ENCODE measurements at regions not wholly inside any gene's neighbourhood (a gene's known extent, or its start where the extent isn't known, plus 50 kb on each side); places are given as distances from the start of the nearest gene placed in this dataset.
"Not testable (repeated sequence)": the region's sequence is repeated elsewhere in the genome, so short reads cannot be mapped to it uniquely, and the experiment has no call there.

GRCh38 chr3:35224565-35225295 lies 414.6 kb upstream of the ARPP21 start:
- CTCF ChIA-PET (ENCODE audit: partially characterized antibody) = no interaction called here
- Mint-ChIP-seq H3K27me3 (no peaks in the 10 kb centered on the region), H3K27ac (peak overlapping the region in 1 of 7 donors; percentile 35), H3K9me3 (peaks cover 0 to 17% (median 6%) of the 10 kb centered on the region in 8 donors), H3K4me1 (no peaks in the 10 kb centered on the region), H3K4me3 (no peak overlapping the region), H3K36me3 (no peaks in the 10 kb centered on the region)
- H3K4me1 ChIP-seq (ENCODE audit: insufficient read depth, low read length) = no peaks in the 10 kb centered on the region
- POLR2A ChIA-PET (ENCODE audit: partially characterized antibody) = no interaction called here
- intact Hi-C loops (cut with micrococcal nuclease) = no loop called here
- H3K4me3 ChIP-seq (ENCODE audit: low read length in 2 of 2) = no peak overlapping the region
- no peaks in the 10 kb centered on the region for H3K27me3 ChIP-seq (ENCODE audit: insufficient read depth, low read length)
- H3K9me3 ChIP-seq (ENCODE audit: control insufficient read depth in 1 of 2, low read length in 2 of 2) = no peaks in the 10 kb centered on the region
- H3K36me3 ChIP-seq (ENCODE audit: insufficient read depth, low read length) = no peaks in the 10 kb centered on the region
- DNase-seq = no peak
- H3K27ac ChIP-seq (ENCODE audit: low read depth, low read length) = no peak overlapping the region

DNA sequence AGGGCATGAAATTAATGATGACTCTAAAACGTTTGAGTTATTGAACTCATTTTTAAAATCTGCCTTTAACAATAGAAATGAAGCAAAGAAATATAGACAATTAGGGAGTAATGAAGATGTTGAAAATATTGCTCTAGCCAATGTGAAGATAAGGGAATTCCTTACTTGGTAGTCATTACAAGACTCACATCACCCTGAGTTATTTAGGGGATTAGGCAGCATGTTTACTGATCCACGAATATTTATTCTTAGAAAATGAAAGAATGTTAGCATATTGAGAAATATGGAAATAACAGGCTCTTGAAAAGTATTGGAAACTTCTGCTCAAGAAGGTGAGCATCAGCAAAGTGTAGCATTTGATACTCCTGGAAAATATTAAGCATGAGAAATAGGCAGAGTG lies 398.1 kb upstream of the ARPP21 start:
- ChIA-PET CTCF (ENCODE audit: partially characterized antibody) (no interaction called here), POLR2A (ENCODE audit: partially characterized antibody) (no interaction called here)
- no peaks in the 10 kb centered on the region for H3K36me3 ChIP-seq (ENCODE audit: insufficient read depth, low read length)
- peaks cover 0 to 8% (median 4%) of the 10 kb centered on the region in 8 donors for H3K9me3 Mint-ChIP-seq
- H3K27me3 ChIP-seq (ENCODE audit: insufficient read depth, low read length) = no peaks in the 10 kb centered on the region
- intact Hi-C loops (cut with micrococcal nuclease) = no loop called here
- no peaks in the 10 kb centered on the region for H3K4me1 ChIP-seq (ENCODE audit: insufficient read depth, low read length)
- DNase-seq = no peak
- no peak overlapping the region for H3K27ac Mint-ChIP-seq
- no peaks in the 10 kb centered on the region for H3K9me3 ChIP-seq (ENCODE audit: control insufficient read depth in 1 of 2, low read length in 2 of 2)
- no peak overlapping the region for H3K27ac ChIP-seq (ENCODE audit: low read depth, low read length)
- no peak overlapping the region for H3K4me3 ChIP-seq (ENCODE audit: low read length in 2 of 2)
- no peak overlapping the region for H3K4me3 Mint-ChIP-seq
- no peaks in the 10 kb centered on the region for H3K36me3 Mint-ChIP-seq
- H3K27me3 Mint-ChIP-seq = no peaks in the 10 kb centered on the region
- H3K4me1 Mint-ChIP-seq = no peaks in the 10 kb centered on the region

- Histone ChIP-seq H3K4me1 (ENCODE audit: insufficient read depth, low read length) (no peaks in the 10 kb centered on the region), H3K4me3 (ENCODE audit: low read length in 2 of 2) (no peak overlapping the region), H3K27ac (ENCODE audit: low read depth, low read length) (no peak overlapping the region), H3K9me3 (ENCODE audit: control insufficient read depth in 1 of 2, low read length in 2 of 2) (no peaks in the 10 kb centered on the region), H3K27me3 (ENCODE audit: insufficient read depth, low read length) (no peaks in the 10 kb centered on the region), H3K36me3 (ENCODE audit: insufficient read depth, low read length) (no peaks in the 10 kb centered on the region)
- Mint-ChIP-seq H3K9me3 (peaks cover 0 to 13% (median 4%) of the 10 kb centered on the region in 8 donors), H3K27me3 (no peaks in the 10 kb centered on the region), H3K27ac (no peak overlapping the region), H3K4me1 (no peaks in the 10 kb centered on the region), H3K36me3 (no peaks in the 10 kb centered on the region), H3K4me3 (no peak overlapping the region)
- intact Hi-C loops (cut with micrococcal nuclease) = no loop called here
- DNase-seq = no peak
- CTCF ChIA-PET (ENCODE audit: partially characterized antibody) = no interaction called here
- POLR2A ChIA-PET (ENCODE audit: partially characterized antibody) = no interaction called here
Measured at GRCh38 chr3:35254917-35255316, 384.4 kb upstream of the ARPP21 start.

DNA sequence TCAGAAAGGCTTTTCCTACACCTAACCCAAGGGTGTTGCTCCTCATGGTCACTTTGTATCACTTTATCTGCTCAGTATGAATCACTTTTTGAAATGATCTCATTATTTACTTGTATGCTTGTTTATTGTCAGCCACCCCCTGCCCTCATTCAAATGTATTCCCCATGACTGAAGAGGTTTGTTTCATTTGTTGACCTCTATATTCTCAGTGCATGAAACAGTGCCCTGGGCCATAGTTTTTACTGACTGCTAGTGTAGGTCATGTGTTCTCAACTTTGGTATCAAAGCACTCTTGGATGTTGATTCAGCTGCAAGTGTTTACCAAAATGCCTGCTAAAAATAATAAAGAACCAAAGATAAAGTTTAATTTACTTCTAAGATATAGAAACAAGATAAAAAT lies 381.7 kb upstream of the ARPP21 start:
- Histone ChIP-seq H3K4me3 (ENCODE audit: low read length in 2 of 2) (no peak overlapping the region), H3K36me3 (ENCODE audit: insufficient read depth, low read length) (no peaks in the 10 kb centered on the region), H3K9me3 (ENCODE audit: control insufficient read depth in 1 of 2, low read length in 2 of 2) (no peaks in the 10 kb centered on the region), H3K27ac (ENCODE audit: low read depth, low read length) (no peak overlapping the region), H3K27me3 (ENCODE audit: insufficient read depth, low read length) (no peaks in the 10 kb centered on the region), H3K4me1 (ENCODE audit: insufficient read depth, low read length) (no peaks in the 10 kb centered on the region)
- ChIA-PET CTCF (ENCODE audit: partially characterized antibody) (no interaction called here), POLR2A (ENCODE audit: partially characterized antibody) (no interaction called here)
- no peaks in the 10 kb centered on the region for H3K4me1 Mint-ChIP-seq
- H3K4me3 Mint-ChIP-seq = no peak overlapping the region
- H3K36me3 Mint-ChIP-seq = no peaks in the 10 kb centered on the region
- intact Hi-C loops (cut with micrococcal nuclease) = no loop called here
- H3K9me3 Mint-ChIP-seq = peaks cover 0 to 14% (median 5%) of the 10 kb centered on the region in 8 donors
- DNase-seq = no peak
- H3K27me3 Mint-ChIP-seq = no peaks in the 10 kb centered on the region
- no peak overlapping the region for H3K27ac Mint-ChIP-seq

- Histone ChIP-seq H3K4me3 (ENCODE audit: low read length in 2 of 2) (no peak overlapping the region), H3K27ac (ENCODE audit: low read depth, low read length) (no peak overlapping the region), H3K27me3 (ENCODE audit: insufficient read depth, low read length) (no peaks in the 10 kb centered on the region), H3K36me3 (ENCODE audit: insufficient read depth, low read length) (no peaks in the 10 kb centered on the region), H3K9me3 (ENCODE audit: control insufficient read depth in 1 of 2, low read length in 2 of 2) (no peaks in the 10 kb centered on the region), H3K4me1 (ENCODE audit: insufficient read depth, low read length) (no peaks in the 10 kb centered on the region)
- Mint-ChIP-seq H3K9me3 (peaks cover 0 to 8% (median 3%) of the 10 kb centered on the region in 8 donors), H3K4me3 (no peak overlapping the region), H3K4me1 (no peaks in the 10 kb centered on the region), H3K27me3 (no peaks in the 10 kb centered on the region), H3K36me3 (no peaks in the 10 kb centered on the region), H3K27ac (no peak overlapping the region)
- no peak for DNase-seq
- CTCF ChIA-PET (ENCODE audit: partially characterized antibody) = no interaction called here
- intact Hi-C loops (cut with micrococcal nuclease) = no loop called here
- POLR2A ChIA-PET (ENCODE audit: partially characterized antibody) = no interaction called here
Measured at GRCh38 chr3:35262406-35262805, 376.9 kb upstream of the ARPP21 start.

DNA sequence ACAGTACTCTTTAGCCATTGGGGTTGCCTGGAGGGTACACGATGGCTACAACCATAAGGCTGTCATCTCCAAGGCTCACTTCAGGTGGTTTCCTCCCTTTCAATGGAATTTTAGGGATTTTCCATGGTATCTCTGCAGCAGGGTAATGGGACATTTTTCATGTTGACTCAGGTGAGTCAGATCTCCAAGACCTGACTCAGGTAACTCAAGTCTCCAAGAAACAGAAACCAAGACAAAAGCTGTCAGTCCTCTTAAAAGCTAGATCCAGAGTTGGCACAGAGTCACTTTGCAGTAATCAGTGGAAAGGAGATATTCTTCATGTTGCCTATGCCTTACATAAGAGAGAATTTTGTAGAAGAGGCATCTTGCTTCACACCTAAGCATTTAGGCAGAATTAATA lies 375.8 kb upstream of the ARPP21 start:
- Histone ChIP-seq H3K4me3 (ENCODE audit: low read length in 2 of 2) (no peak overlapping the region), H3K27me3 (ENCODE audit: insufficient read depth, low read length) (no peaks in the 10 kb centered on the region), H3K4me1 (ENCODE audit: insufficient read depth, low read length) (no peaks in the 10 kb centered on the region), H3K9me3 (ENCODE audit: control insufficient read depth in 1 of 2, low read length in 2 of 2) (no peaks in the 10 kb centered on the region), H3K27ac (ENCODE audit: low read depth, low read length) (no peak overlapping the region), H3K36me3 (ENCODE audit: insufficient read depth, low read length) (no peaks in the 10 kb centered on the region)
- CTCF ChIA-PET (ENCODE audit: partially characterized antibody) = no interaction called here
- Mint-ChIP-seq H3K36me3 (no peaks in the 10 kb centered on the region), H3K27me3 (no peaks in the 10 kb centered on the region), H3K4me3 (no peak overlapping the region), H3K9me3 (peaks cover 0 to 5% (median 3%) of the 10 kb centered on the region in 8 donors), H3K27ac (no peak overlapping the region), H3K4me1 (no peaks in the 10 kb centered on the region)
- POLR2A ChIA-PET (ENCODE audit: partially characterized antibody) = no interaction called here
- DNase-seq = no peak
- intact Hi-C loops (cut with micrococcal nuclease) = no loop called here

DNA sequence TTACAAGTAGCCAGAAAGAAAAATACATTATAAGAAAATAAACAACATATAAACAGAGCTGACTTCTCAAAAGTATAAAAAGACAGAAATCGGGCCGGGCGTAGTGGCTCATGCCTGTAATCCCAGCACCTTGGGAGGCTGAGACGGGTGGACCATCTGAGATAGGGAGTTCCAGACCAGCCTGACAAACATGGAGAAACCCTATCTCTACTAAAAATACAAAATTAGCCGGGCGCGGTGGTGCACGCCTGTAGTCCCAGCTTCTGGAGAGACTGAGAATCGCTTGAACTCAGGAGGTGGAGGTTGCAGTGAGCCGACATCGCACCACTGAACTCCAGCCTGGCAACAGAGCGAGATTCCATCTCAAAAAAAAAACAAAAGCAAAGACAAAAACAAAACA lies 373.3 kb upstream of the ARPP21 start:
- H3K9me3 ChIP-seq (ENCODE audit: control insufficient read depth in 1 of 2, low read length in 2 of 2); H3K9me3 Mint-ChIP-seq; H3K27ac Mint-ChIP-seq; CTCF ChIA-PET (ENCODE audit: partially characterized antibody); H3K4me1 ChIP-seq (ENCODE audit: insufficient read depth, low read length); H3K27me3 ChIP-seq (ENCODE audit: insufficient read depth, low read length); H3K4me3 ChIP-seq (ENCODE audit: low read length in 2 of 2); intact Hi-C loops (cut with micrococcal nuclease); H3K36me3 Mint-ChIP-seq; H3K36me3 ChIP-seq (ENCODE audit: insufficient read depth, low read length); H3K4me3 Mint-ChIP-seq; H3K27ac ChIP-seq (ENCODE audit: low read depth, low read length); POLR2A ChIA-PET (ENCODE audit: partially characterized antibody); H3K4me1 Mint-ChIP-seq; H3K27me3 Mint-ChIP-seq: not testable (repeated sequence)
- DNase-seq = peak in 1 of 5 donors; percentile 16

DNA sequence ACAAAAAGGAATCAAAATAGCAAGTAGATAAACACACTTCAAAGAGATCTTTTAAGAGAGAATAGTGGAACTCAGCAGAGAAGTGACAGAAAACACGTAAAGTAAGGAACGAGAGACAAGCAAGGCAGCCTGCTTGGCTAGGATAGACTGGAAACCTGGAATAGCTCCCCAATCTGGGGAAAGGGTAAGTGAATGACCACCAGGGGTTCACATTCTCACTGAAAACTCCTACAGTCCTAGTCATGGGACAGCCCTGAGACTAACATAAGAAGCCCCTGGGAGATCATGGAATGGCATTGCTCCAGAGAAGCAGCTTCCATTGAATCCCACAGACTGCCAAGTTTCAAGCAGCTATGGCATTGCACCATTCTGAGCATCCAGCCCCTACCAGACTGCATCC lies 363.6 kb upstream of the ARPP21 start:
- H3K27ac ChIP-seq (ENCODE audit: low read depth, low read length) = no peak overlapping the region
- no peak overlapping the region for H3K4me3 ChIP-seq (ENCODE audit: low read length in 2 of 2)
- Mint-ChIP-seq H3K4me1 (no peaks in the 10 kb centered on the region), H3K36me3 (no peaks in the 10 kb centered on the region), H3K27ac (no peak overlapping the region), H3K4me3 (no peak overlapping the region), H3K27me3 (no peaks in the 10 kb centered on the region), H3K9me3 (peaks cover 7 to 19% (median 12%) of the 10 kb centered on the region in 8 donors)
- POLR2A ChIA-PET (ENCODE audit: partially characterized antibody) = no interaction called here
- no peaks in the 10 kb centered on the region for H3K9me3 ChIP-seq (ENCODE audit: control insufficient read depth in 1 of 2, low read length in 2 of 2)
- H3K36me3 ChIP-seq (ENCODE audit: insufficient read depth, low read length) = no peaks in the 10 kb centered on the region
- H3K4me1 ChIP-seq (ENCODE audit: insufficient read depth, low read length) = no peaks in the 10 kb centered on the region
- intact Hi-C loops (cut with micrococcal nuclease) = no loop called here
- H3K27me3 ChIP-seq (ENCODE audit: insufficient read depth, low read length) = no peaks in the 10 kb centered on the region
- CTCF ChIA-PET (ENCODE audit: partially characterized antibody) = no interaction called here
- DNase-seq = no peak
